HUES6 (cell line): ENCODE measurements at regions not wholly inside any gene's neighbourhood (a gene's known extent, or its start where the extent isn't known, plus 50 kb on each side); places are given as distances from the start of the nearest gene placed in this dataset.

Experiments used
- H3K27ac ChIP-seq: 2 replicates; pipeline ENCODE4 v1.7.0; 2013; ENCODE audit warnings: low read depth, mild to moderate bottlenecking, low read length, inconsistent platforms
- H3K27me3 ChIP-seq: 2 replicates; pipeline ENCODE4 v1.6.1; 2013; ENCODE audit warnings: low read length; ENCODE audit not compliant: control insufficient read depth, insufficient read depth
- H3K36me3 ChIP-seq: 2 replicates; pipeline ENCODE4 v1.6.1; 2013; ENCODE audit warnings: low read length; ENCODE audit not compliant: control insufficient read depth, insufficient read depth
- H3K4me1 ChIP-seq: 2 replicates; pipeline ENCODE4 v1.6.1; 2013; ENCODE audit warnings: low read length; ENCODE audit not compliant: control insufficient read depth, insufficient read depth
- H3K4me3 ChIP-seq: 2 replicates; pipeline ENCODE4 v1.5.1; 2013; ENCODE audit warnings: low read depth, low read length
- H3K9ac ChIP-seq: one replicate; pipeline ENCODE4 v1.6.1; 2013; ENCODE audit warnings: mild to moderate bottlenecking, low read length
- H3K9me3 ChIP-seq: 2 replicates; pipeline ENCODE4 v1.6.1; 2013; ENCODE audit warnings: low read depth, low read length; ENCODE audit not compliant: control insufficient read depth, insufficient read depth

GRCh38 chr2:594297-594949, 82.8 kb downstream of the TMEM18 start:
- H3K36me3 ChIP-seq, result no peaks in the 10 kb centered on the region
- H3K27ac ChIP-seq, result no peak overlapping the region
- H3K9ac ChIP-seq, result no peak overlapping the region
- H3K4me1 ChIP-seq, result no peaks in the 10 kb centered on the region
- no peak overlapping the region for H3K4me3 ChIP-seq
- no peaks in the 10 kb centered on the region for H3K27me3 ChIP-seq
- no peaks in the 10 kb centered on the region for H3K9me3 ChIP-seq

- Histone ChIP-seq H3K9ac (no peak overlapping the region), H3K4me3 (no peak overlapping the region), H3K9me3 (no peaks in the 10 kb centered on the region), H3K27me3 (no peaks in the 10 kb centered on the region), H3K4me1 (no peaks in the 10 kb centered on the region), H3K27ac (no peak overlapping the region), H3K36me3 (no peaks in the 10 kb centered on the region)
Observed at GRCh38 chr2:593356-594026, 83.7 kb downstream of the TMEM18 start.

GRCh38 chr2:592737-593136, 84.5 kb downstream of the TMEM18 start:
- Histone ChIP-seq H3K4me3 (no peak overlapping the region), H3K27ac (no peak overlapping the region), H3K9ac (no peak overlapping the region), H3K9me3 (no peaks in the 10 kb centered on the region), H3K4me1 (no peaks in the 10 kb centered on the region), H3K27me3 (no peaks in the 10 kb centered on the region), H3K36me3 (no peaks in the 10 kb centered on the region)

- Histone ChIP-seq H3K36me3 (no peaks in the 10 kb centered on the region), H3K27me3 (no peaks in the 10 kb centered on the region), H3K9me3 (no peaks in the 10 kb centered on the region), H3K4me3 (no peak overlapping the region), H3K4me1 (no peaks in the 10 kb centered on the region), H3K9ac (no peak overlapping the region), H3K27ac (no peak overlapping the region)
Observed at GRCh38 chr2:590214-591175, 86.7 kb downstream of the TMEM18 start.

GRCh38 chr2:589281-590130, 87.7 kb downstream of the TMEM18 start:
- Histone ChIP-seq H3K27me3 (no peaks in the 10 kb centered on the region), H3K27ac (no peak overlapping the region), H3K36me3 (no peaks in the 10 kb centered on the region), H3K9me3 (no peaks in the 10 kb centered on the region), H3K4me1 (0 out of 2 replicates have a peak, but pooled peaks cover 3% of the 10 kb centered on the region), H3K4me3 (no peak overlapping the region), H3K9ac (no peak overlapping the region)

GRCh38 chr2:588074-588645, 89.0 kb downstream of the TMEM18 start:
- no peak overlapping the region for H3K9ac ChIP-seq
- no peaks in the 10 kb centered on the region for H3K9me3 ChIP-seq
- 0 out of 2 replicates have a peak, but pooled peaks cover 3% of the 10 kb centered on the region for H3K4me1 ChIP-seq
- H3K27me3 ChIP-seq, result no peaks in the 10 kb centered on the region
- no peak overlapping the region for H3K4me3 ChIP-seq
- no peaks in the 10 kb centered on the region for H3K36me3 ChIP-seq
- no peak overlapping the region for H3K27ac ChIP-seq

- H3K9ac ChIP-seq, result no peak overlapping the region
- no peak overlapping the region for H3K4me3 ChIP-seq
- no peaks in the 10 kb centered on the region for H3K9me3 ChIP-seq
- H3K4me1 ChIP-seq, result 0 out of 2 replicates have a peak, but pooled peaks cover 3% of the 10 kb centered on the region
- H3K27me3 ChIP-seq, result no peaks in the 10 kb centered on the region
- no peaks in the 10 kb centered on the region for H3K36me3 ChIP-seq
- H3K27ac ChIP-seq, result no peak overlapping the region
Observed at GRCh38 chr2:587087-587960, 89.9 kb downstream of the TMEM18 start.

- H3K4me1 ChIP-seq, result 0 out of 2 replicates have a peak, but pooled peaks cover 3% of the 10 kb centered on the region
- no peak overlapping the region for H3K9ac ChIP-seq
- no peak overlapping the region for H3K27ac ChIP-seq
- H3K4me3 ChIP-seq, result no peak overlapping the region
- no peaks in the 10 kb centered on the region for H3K36me3 ChIP-seq
- no peaks in the 10 kb centered on the region for H3K9me3 ChIP-seq
- H3K27me3 ChIP-seq, result no peaks in the 10 kb centered on the region
Observed at GRCh38 chr2:586641-587076, 90.5 kb downstream of the TMEM18 start.

- Histone ChIP-seq H3K27me3 (no peaks in the 10 kb centered on the region), H3K4me1 (0 out of 2 replicates have a peak, but pooled peaks cover 3% of the 10 kb centered on the region), H3K9me3 (no peaks in the 10 kb centered on the region), H3K4me3 (no peak overlapping the region), H3K36me3 (no peaks in the 10 kb centered on the region), H3K9ac (no peak overlapping the region), H3K27ac (no peak overlapping the region)
Observed at GRCh38 chr2:584863-585823, 92.1 kb downstream of the TMEM18 start.
